ENCODE measurements at regions not wholly inside any gene's neighbourhood (a gene's known extent, or its start where the extent isn't known, plus 50 kb on each side); places are given as distances from the start of the nearest gene placed in this dataset.
"Not testable (repeated sequence)": the region's sequence is repeated elsewhere in the genome, so short reads cannot be mapped to it uniquely, and the experiment has no call there.

- 94% methylated on average over 24 of the region's 24 CpGs for WGBS, 2 experiments
- H3K4me3 ChIP-seq (ENCODE audit: insufficient read depth, low read depth, low read length); H3K27ac ChIP-seq (ENCODE audit: insufficient read depth, low read depth, low read length, poor library complexity, severe bottlenecking); H3K9me3 ChIP-seq (ENCODE audit: control insufficient read depth, low read length); H3K4me1 ChIP-seq (ENCODE audit: control insufficient read depth, insufficient read depth, low read length); H3K27me3 ChIP-seq (ENCODE audit: control insufficient read depth, insufficient read depth, low read length, poor library complexity, severe bottlenecking); H3K36me3 ChIP-seq (ENCODE audit: control insufficient read depth, insufficient read depth, low read length): not testable (repeated sequence)
Observed at GRCh38 chr4:3964572-3965278, 198.5 kb downstream of the ADRA2C start.

GRCh38 chr4:3967204-3967603 lies 201.0 kb downstream of the ADRA2C start:
- not testable (repeated sequence) for H3K4me3 ChIP-seq (ENCODE audit: insufficient read depth, low read depth, low read length); H3K4me1 ChIP-seq (ENCODE audit: control insufficient read depth, insufficient read depth, low read length); H3K27me3 ChIP-seq (ENCODE audit: control insufficient read depth, insufficient read depth, low read length, poor library complexity, severe bottlenecking); H3K9me3 ChIP-seq (ENCODE audit: control insufficient read depth, low read length); H3K36me3 ChIP-seq (ENCODE audit: control insufficient read depth, insufficient read depth, low read length); H3K27ac ChIP-seq (ENCODE audit: insufficient read depth, low read depth, low read length, poor library complexity, severe bottlenecking)
- 91 to 92% methylated on average over 11 to 12 of the region's 14 CpGs for WGBS, 2 experiments

- WGBS, 2 experiments = 32% methylated on average over 2 of the region's 2 CpGs
- not testable (repeated sequence) for H3K27ac ChIP-seq (ENCODE audit: insufficient read depth, low read depth, low read length, poor library complexity, severe bottlenecking); H3K27me3 ChIP-seq (ENCODE audit: control insufficient read depth, insufficient read depth, low read length, poor library complexity, severe bottlenecking); H3K4me3 ChIP-seq (ENCODE audit: insufficient read depth, low read depth, low read length); H3K9me3 ChIP-seq (ENCODE audit: control insufficient read depth, low read length); H3K4me1 ChIP-seq (ENCODE audit: control insufficient read depth, insufficient read depth, low read length); H3K36me3 ChIP-seq (ENCODE audit: control insufficient read depth, insufficient read depth, low read length)
Observed at GRCh38 chr4:3972626-3973025, 206.4 kb downstream of the ADRA2C start.

GRCh38 chr4:3973581-3974200 lies 207.5 kb downstream of the ADRA2C start:
- not testable (repeated sequence) for H3K27me3 ChIP-seq (ENCODE audit: control insufficient read depth, insufficient read depth, low read length, poor library complexity, severe bottlenecking); H3K9me3 ChIP-seq (ENCODE audit: control insufficient read depth, low read length); H3K27ac ChIP-seq (ENCODE audit: insufficient read depth, low read depth, low read length, poor library complexity, severe bottlenecking); H3K36me3 ChIP-seq (ENCODE audit: control insufficient read depth, insufficient read depth, low read length); H3K4me3 ChIP-seq (ENCODE audit: insufficient read depth, low read depth, low read length); H3K4me1 ChIP-seq (ENCODE audit: control insufficient read depth, insufficient read depth, low read length)
- WGBS, 2 experiments = 90 to 91% methylated on average over 16 of the region's 18 CpGs

GRCh38 chr4:3983518-3984125 lies 217.4 kb downstream of the ADRA2C start:
- WGBS, 2 experiments = 68 to 72% methylated on average over 4 to 5 of the region's 6 CpGs
- H3K4me1 ChIP-seq (ENCODE audit: control insufficient read depth, insufficient read depth, low read length) = not testable (repeated sequence)

GRCh38 chr4:3984796-3985195 lies 218.6 kb downstream of the ADRA2C start:
- H3K4me3 ChIP-seq (ENCODE audit: insufficient read depth, low read depth, low read length); H3K27ac ChIP-seq (ENCODE audit: insufficient read depth, low read depth, low read length, poor library complexity, severe bottlenecking): not testable (repeated sequence)
- 27 to 32% methylated on average over 6 to 7 of the region's 14 CpGs for WGBS, 2 experiments

More at GRCh38 chr4:3983518-3984125, 217.4 kb downstream of the ADRA2C start:
- not testable (repeated sequence) for H3K27ac ChIP-seq (ENCODE audit: insufficient read depth, low read depth, low read length, poor library complexity, severe bottlenecking); H3K36me3 ChIP-seq (ENCODE audit: control insufficient read depth, insufficient read depth, low read length); H3K4me3 ChIP-seq (ENCODE audit: insufficient read depth, low read depth, low read length); H3K9me3 ChIP-seq (ENCODE audit: control insufficient read depth, low read length); H3K27me3 ChIP-seq (ENCODE audit: control insufficient read depth, insufficient read depth, low read length, poor library complexity, severe bottlenecking)

GRCh38 chr4:3986412-3986811 lies 220.2 kb downstream of the ADRA2C start:
- H3K4me3 ChIP-seq (ENCODE audit: insufficient read depth, low read depth, low read length); H3K27me3 ChIP-seq (ENCODE audit: control insufficient read depth, insufficient read depth, low read length, poor library complexity, severe bottlenecking); H3K27ac ChIP-seq (ENCODE audit: insufficient read depth, low read depth, low read length, poor library complexity, severe bottlenecking); H3K4me1 ChIP-seq (ENCODE audit: control insufficient read depth, insufficient read depth, low read length); H3K9me3 ChIP-seq (ENCODE audit: control insufficient read depth, low read length); H3K36me3 ChIP-seq (ENCODE audit: control insufficient read depth, insufficient read depth, low read length): not testable (repeated sequence)
- 67 to 92% methylated on average over 2 of the region's 5 CpGs for WGBS, 2 experiments

More at GRCh38 chr4:3984796-3985195, 218.6 kb downstream of the ADRA2C start:
- H3K27me3 ChIP-seq (ENCODE audit: control insufficient read depth, insufficient read depth, low read length, poor library complexity, severe bottlenecking); H3K9me3 ChIP-seq (ENCODE audit: control insufficient read depth, low read length); H3K36me3 ChIP-seq (ENCODE audit: control insufficient read depth, insufficient read depth, low read length); H3K4me1 ChIP-seq (ENCODE audit: control insufficient read depth, insufficient read depth, low read length): not testable (repeated sequence)

- not testable (repeated sequence) for H3K27ac ChIP-seq (ENCODE audit: insufficient read depth, low read depth, low read length, poor library complexity, severe bottlenecking); H3K36me3 ChIP-seq (ENCODE audit: control insufficient read depth, insufficient read depth, low read length); H3K27me3 ChIP-seq (ENCODE audit: control insufficient read depth, insufficient read depth, low read length, poor library complexity, severe bottlenecking); H3K9me3 ChIP-seq (ENCODE audit: control insufficient read depth, low read length); H3K4me1 ChIP-seq (ENCODE audit: control insufficient read depth, insufficient read depth, low read length); H3K4me3 ChIP-seq (ENCODE audit: insufficient read depth, low read depth, low read length)
- WGBS, 2 experiments = 85 to 87% methylated on average over 1 of the region's 1 CpG
Observed at GRCh38 chr4:3997386-3997785, 229.3 kb downstream of the OTOP1 start.

- H3K27ac ChIP-seq (ENCODE audit: insufficient read depth, low read depth, low read length, poor library complexity, severe bottlenecking); H3K4me1 ChIP-seq (ENCODE audit: control insufficient read depth, insufficient read depth, low read length); H3K27me3 ChIP-seq (ENCODE audit: control insufficient read depth, insufficient read depth, low read length, poor library complexity, severe bottlenecking); H3K9me3 ChIP-seq (ENCODE audit: control insufficient read depth, low read length); H3K36me3 ChIP-seq (ENCODE audit: control insufficient read depth, insufficient read depth, low read length); H3K4me3 ChIP-seq (ENCODE audit: insufficient read depth, low read depth, low read length): not testable (repeated sequence)
- WGBS, 2 experiments = 84 to 85% methylated on average over 5 of the region's 5 CpGs
Observed at GRCh38 chr4:4004036-4004435, 222.7 kb downstream of the OTOP1 start.

- not testable (repeated sequence) for H3K9me3 ChIP-seq (ENCODE audit: control insufficient read depth, low read length); H3K4me1 ChIP-seq (ENCODE audit: control insufficient read depth, insufficient read depth, low read length); H3K36me3 ChIP-seq (ENCODE audit: control insufficient read depth, insufficient read depth, low read length); H3K27me3 ChIP-seq (ENCODE audit: control insufficient read depth, insufficient read depth, low read length, poor library complexity, severe bottlenecking); H3K27ac ChIP-seq (ENCODE audit: insufficient read depth, low read depth, low read length, poor library complexity, severe bottlenecking); H3K4me3 ChIP-seq (ENCODE audit: insufficient read depth, low read depth, low read length)
- 94 to 95% methylated on average over 10 of the region's 10 CpGs for WGBS, 2 experiments
Observed at GRCh38 chr4:4004702-4005101, 222.0 kb downstream of the OTOP1 start.

Data from ectodermal cell (in vitro differentiated cells).